ENCODE measurements at regions not wholly inside any gene's neighbourhood (a gene's known extent, or its start where the extent isn't known, plus 50 kb on each side); places are given as distances from the start of the nearest gene placed in this dataset.
A peak's percentile ranks its signal among the peaks of the same experiment; 100 is the strongest.

GRCh38 chr3:56983427-56983826 lies 77.0 kb upstream of the SPATA12 start:
- no peak for DNase-seq

- DNase-seq: no peak
These were observed 78.8 kb upstream of the SPATA12 start for GRCh38 chr3:56981445-56982230.

GRCh38 chr3:56980798-56981390 lies 79.6 kb upstream of the SPATA12 start:
- DNase-seq: no peak

- no peak for DNase-seq
These were observed 80.2 kb upstream of the SPATA12 start for GRCh38 chr3:56980243-56980642.

- DNase-seq: no peak
These were observed 80.7 kb upstream of the SPATA12 start for GRCh38 chr3:56979791-56980190.

- peak; percentile 51 for DNase-seq
These were observed 82.9 kb upstream of the SPATA12 start for GRCh38 chr3:56977561-56977889.

- no peak for DNase-seq
These were observed 83.6 kb upstream of the SPATA12 start for GRCh38 chr3:56976651-56977560.

GRCh38 chr3:56975567-56975966 lies 84.9 kb upstream of the SPATA12 start:
- DNase-seq: no peak

- DNase-seq: no peak
These were observed 86.1 kb upstream of the SPATA12 start for GRCh38 chr3:56974247-56974930.

GRCh38 chr3:56971816-56972215 lies 88.6 kb upstream of the SPATA12 start:
- no peak for DNase-seq

- no peak for DNase-seq
These were observed 89.2 kb upstream of the SPATA12 start for GRCh38 chr3:56971261-56971660.

- no peak for DNase-seq
These were observed 90.0 kb upstream of the SPATA12 start for GRCh38 chr3:56970461-56970879.

GRCh38 chr3:56969851-56970250 lies 90.6 kb upstream of the SPATA12 start:
- no peak for DNase-seq

GRCh38 chr3:56966509-56966908 lies 94.0 kb upstream of the SPATA12 start:
- DNase-seq: no peak

- DNase-seq: no peak
These were observed 94.4 kb upstream of the SPATA12 start for GRCh38 chr3:56966104-56966503.

GRCh38 chr3:56962922-56963321 lies 97.5 kb upstream of the SPATA12 start:
- no peak for DNase-seq

GRCh38 chr3:56962206-56962605 lies 98.3 kb upstream of the SPATA12 start:
- DNase-seq: no peak

- no peak for DNase-seq
These were observed 100.1 kb upstream of the SPATA12 start for GRCh38 chr3:56960234-56960917.

- DNase-seq: no peak
These were observed 101.6 kb upstream of the SPATA12 start for GRCh38 chr3:56958879-56959278.

GRCh38 chr3:56957522-56957921 lies 102.9 kb upstream of the SPATA12 start:
- DNase-seq: no peak

- DNase-seq: no peak
These were observed 103.6 kb upstream of the SPATA12 start for GRCh38 chr3:56956906-56957305.

- peak; percentile 38 for DNase-seq
These were observed 104.9 kb upstream of the SPATA12 start for GRCh38 chr3:56955492-56956111.

All from retina (tissue), 1 donor.